Superior temporal gyrus (tissue), 1 donor: ENCODE measurements at regions not wholly inside any gene's neighbourhood (a gene's known extent, or its start where the extent isn't known, plus 50 kb on each side); places are given as distances from the start of the nearest gene placed in this dataset.

ENCODE experiments used
- DNase-seq: peaks from one replicate; pipeline ENCODE4 v3.0.0-alpha.2; 2016; ENCODE audit errors: extremely low spot score

DNA sequence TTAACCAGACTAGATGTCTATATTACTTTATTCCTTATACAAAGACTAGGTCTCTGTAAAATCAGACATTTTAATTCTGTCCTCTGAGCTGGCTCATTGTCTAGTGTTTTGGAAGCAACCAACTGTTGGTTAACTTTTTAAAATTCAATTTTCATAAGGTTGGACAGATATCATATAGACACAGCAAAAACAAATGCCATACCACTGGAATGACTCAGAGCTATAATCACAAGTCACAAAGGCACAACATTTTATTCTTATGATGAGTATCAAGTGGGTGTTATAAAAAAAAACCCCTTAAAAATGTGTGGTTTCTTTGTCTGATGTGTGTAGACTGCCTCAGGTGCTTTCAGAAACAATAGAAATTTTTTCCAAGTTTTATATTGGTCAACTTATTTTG is 296.2 kb upstream of the MARCKS start:
- DNase-seq: no peak

DNA sequence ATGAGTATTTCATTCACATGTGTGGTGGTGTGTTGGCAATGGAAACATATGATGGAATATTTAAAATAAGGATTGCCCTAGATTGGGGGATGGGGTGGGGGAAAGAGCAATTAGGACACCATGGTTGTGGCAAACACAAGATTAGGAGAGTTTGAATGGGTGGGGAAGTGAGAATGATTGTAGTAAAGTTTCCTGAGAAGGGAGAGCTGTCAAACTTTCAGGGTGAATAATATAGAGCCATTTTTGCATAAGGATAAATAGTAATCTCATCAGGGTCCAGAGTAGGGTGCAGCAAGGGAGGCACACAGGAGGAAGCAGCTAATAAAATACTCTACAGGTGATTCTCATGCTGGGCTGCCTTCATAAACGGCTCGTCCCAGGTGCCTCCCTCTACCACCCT is 294.9 kb upstream of the MARCKS start:
- no peak for DNase-seq

DNA sequence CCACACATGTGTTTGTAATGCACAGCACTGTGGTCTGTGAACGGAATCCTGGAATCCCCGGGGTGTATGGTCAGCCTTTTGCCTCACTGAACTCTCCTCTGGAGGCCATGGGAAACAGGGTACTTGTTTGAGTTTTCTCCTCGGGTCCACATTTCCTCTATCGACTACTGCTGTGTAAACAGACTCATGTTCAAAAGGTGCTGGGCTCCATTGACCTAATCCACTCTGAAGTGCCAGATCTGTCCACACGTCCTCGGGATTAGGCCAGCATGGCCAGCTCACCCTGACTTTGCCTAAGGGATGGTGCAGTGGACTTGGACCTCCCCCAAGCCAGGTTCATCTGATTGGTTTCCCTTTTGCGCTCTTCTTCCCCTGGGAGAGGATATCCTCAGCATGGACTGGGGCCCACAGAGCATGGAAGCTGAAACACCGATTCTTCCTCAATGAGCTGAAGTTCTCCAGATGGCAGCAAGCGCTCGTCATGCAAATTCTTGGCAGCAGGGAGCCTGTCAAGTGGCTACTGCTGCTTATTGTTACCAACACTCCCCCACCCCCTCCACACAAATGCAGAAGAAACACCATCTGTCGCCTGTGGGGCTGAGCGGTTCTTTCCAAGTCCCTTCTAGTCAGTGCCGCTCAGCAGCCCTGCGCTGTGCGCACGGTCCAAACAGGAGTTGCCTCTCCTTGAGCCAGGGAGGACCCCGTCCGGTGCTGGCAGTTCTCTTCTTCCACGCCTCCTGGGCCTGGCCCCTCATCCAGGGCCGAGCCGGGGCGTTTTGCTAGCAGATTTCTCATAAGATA is 292.6 kb upstream of the MARCKS start:
- DNase-seq: peak; percentile 82

DNA sequence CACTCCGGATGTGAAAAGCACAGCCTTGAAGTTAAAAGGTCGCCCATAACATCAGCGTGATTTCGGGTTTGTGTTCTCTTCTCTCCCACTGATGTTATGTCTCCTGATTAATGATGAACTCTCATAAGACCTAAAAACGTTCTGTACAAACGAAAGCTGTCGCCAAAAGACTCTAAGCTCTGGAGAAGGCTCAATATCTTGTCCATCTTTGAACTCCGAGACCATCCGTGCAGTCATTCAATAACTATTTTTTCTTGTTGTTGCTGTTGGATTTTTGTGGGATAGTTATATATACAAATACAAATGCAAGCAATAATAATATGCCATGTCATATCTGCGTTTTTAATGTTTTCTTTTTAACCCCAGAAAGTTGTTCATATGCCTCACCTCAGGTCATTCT is 291.8 kb upstream of the MARCKS start:
- peak; percentile 71 for DNase-seq

DNA sequence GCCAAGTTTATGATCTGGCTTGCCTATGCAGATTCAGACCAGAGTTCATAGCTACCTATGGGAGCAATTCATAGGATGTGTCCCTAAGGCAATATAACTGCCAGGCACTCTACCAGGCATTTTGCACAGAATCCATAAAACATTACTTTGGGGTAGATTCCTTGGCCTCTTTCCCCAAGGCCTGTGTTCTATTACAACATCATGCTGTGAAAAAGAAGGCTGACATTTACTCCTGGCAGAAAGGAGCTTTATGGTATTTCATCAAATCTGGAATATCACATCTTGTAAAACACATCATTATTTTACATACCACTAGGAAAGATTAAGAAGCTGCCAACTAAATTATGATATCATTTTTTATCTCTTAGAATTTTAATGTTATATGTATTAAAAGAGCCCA is 287.0 kb upstream of the MARCKS start:
- DNase-seq: no peak

DNA sequence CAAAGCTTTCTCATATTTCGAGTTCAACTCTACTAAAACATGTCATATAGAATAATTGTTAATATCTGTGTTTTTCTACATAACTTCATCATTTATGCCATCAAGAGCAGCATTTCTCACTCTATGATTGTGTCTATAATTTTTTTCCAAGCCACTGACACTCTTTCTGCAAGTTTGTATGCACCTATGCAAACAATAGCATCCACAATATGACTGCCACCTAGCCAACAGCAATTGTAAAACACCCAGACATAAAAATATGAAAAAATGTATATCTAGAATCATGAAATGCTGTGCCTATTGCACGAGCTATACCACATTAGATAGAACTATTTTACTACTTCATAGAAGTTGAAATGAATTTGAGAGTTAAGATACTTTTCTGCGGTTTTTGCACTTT is 286.5 kb upstream of the MARCKS start:
- no peak for DNase-seq

DNA sequence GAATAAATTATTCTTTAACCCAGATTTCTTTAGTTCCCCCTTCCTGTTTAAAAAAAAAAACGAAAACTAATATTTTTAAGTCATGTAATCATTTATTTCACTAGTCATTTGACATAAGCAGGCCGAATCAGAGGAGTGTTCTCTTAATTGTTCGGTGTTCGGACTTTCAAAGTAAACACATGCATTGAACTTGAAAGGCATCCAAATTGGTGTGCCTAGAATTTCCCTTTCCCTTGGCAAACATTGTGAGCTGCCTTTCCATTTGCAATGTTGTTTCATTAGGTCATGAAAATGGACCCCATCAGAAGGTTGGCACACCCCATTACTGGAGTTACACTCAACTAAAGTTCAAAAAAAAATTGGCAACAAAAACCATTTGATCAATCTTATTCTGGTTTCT is 283.0 kb upstream of the MARCKS start:
- no peak for DNase-seq

DNA sequence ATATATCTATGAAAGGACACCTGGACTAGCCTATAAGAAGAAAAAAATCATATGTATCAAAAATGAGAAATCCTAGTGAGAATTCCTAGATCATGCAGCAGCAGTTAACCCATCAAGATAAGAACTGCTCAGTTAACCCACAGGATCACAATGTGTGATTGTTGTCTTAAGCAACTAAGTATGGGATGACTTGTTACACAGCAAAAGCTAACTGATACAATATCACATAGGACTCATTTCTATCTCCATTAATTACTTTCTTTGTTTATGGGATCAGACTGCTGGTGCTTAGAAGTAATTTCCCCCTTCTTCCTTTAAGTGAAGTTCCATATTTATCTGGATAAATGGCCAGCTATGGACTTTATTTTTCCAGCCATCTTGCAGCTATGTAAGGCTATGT is 280.8 kb upstream of the MARCKS start:
- DNase-seq: no peak

DNA sequence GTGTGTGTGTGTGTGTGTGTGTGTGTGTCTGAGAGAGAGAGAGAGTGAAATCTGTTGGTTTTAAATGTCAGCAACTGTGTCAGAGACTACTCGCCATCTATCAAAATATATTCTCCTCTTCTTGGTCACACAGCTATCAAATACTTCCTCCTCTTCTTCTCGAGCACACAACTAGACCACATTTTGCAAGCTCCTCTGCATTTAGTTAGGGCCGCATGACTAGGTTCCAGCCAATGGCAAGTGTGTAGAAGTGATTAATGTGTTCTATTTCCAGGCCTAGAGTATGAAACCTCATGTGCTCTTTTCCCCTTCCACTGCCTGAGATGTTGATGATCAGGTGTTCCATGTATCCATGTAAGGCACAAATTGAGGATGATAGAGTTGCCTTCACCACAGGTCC is 278.5 kb upstream of the MARCKS start:
- no peak for DNase-seq

DNA sequence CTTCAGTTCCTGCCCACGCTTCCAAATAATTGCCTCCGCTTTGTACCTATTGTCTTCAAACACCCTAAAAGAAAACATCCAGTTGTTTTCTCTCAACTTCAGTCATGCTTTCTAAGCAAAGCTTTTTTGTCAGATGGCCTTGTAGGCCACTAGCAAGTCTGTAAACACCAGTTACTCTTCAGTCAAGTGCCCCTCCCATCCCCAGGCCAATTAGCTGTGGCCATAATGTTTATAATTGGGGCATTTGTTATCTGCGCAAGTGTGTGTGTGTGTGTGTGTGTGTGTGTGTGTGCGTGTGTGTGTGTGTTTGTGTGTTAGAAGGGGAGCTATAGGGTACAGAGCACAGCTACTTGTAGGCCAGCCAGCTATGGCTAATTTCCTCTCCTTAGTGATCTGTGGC is 272.4 kb upstream of the MARCKS start:
- no peak for DNase-seq

DNA sequence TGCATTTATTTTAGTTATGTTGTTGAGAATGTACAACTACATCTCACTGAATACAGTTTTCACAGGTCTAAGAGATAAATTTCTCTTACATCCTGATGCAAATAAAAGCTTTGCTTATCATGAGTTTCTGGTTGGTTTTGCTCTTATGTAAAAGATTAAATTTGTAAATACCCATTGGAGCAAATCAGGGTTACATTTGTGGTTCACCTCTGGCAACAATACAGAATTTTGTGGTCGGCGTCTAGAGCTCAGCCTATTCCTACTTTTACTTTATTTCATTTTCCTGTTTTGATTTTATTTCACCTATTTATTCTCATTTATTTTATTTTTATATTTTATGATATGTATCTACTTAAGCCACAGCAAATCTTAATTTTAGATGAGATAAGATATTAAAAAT is 271.9 kb upstream of the MARCKS start:
- no peak for DNase-seq

DNA sequence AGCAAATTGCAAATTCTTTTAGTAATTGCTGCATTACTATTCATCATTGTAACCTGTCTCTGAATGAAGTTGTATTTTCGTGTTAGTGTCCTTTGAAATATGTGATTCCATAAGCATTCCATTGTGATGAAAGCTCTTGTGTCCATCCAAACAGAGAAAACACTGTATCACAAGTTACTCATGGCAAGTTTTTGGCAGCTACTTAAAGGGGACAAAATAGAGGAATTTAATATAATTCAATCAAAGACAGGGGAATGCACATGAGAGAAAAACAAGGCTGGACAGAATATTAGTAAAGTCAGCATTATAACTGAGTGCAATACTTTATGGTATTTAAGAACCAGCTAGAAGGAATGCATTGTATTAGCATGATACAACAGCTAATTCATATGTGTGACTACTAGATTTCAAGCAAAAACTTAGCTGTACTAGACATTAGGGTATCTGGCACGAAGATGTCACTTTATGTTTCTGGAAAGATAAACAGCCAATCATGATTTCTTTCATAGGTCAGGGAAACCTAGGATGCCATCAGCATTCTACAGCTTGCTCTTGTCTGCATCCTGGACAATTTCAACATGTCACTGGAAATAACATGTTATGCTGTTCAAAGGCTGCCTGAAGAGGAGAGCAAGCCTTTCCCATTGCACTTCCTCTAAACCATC is 270.6 kb upstream of the MARCKS start:
- DNase-seq: no peak

DNA sequence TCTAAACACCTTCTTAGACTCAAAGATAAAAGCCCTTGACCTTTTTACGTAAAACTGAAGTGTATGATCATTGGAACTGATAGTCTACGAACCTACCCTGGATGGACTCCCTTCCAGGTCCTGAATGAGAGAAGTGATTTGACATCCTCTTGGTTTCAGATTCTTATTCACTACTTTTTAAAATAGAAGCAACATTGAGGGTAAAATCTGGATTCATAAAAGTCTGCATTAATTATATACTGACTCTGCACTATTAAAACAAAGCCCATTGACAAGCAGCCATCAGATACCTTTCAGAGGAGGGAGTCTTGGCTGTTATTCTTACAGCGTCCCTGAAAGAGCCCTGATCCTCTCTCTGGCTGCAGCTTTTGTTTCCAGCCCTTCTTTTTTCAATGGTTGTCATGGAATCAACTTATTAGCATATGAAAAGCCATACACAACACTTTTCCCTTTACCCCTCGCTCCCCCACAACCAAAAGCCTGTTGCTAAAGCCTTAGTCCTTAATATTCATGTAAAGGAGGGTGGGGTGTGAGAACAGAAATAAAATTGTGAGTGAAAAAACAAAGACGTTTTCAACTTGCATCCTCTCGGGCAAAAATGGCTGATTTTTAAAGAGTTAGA is 270.0 kb upstream of the MARCKS start:
- DNase-seq: peak; percentile 55

DNA sequence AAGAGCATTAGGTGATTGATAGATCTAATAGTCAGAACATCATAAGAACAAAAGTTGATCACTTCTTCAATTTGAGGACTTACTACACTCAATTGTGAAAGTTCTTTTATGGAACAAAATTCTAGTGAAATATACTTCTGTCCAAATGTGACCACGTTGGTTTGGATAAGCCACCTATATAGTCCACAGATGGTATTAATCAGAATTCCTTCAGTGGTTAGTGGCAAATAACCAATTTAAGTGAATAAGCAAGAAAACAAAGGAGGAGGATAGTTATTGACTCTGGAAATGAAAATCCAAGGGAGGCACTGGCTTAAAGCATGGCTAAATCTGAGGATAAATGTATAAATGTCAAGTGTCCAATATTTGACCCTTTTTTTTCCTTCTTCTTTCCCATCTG is 268.5 kb upstream of the MARCKS start:
- DNase-seq: no peak

DNA sequence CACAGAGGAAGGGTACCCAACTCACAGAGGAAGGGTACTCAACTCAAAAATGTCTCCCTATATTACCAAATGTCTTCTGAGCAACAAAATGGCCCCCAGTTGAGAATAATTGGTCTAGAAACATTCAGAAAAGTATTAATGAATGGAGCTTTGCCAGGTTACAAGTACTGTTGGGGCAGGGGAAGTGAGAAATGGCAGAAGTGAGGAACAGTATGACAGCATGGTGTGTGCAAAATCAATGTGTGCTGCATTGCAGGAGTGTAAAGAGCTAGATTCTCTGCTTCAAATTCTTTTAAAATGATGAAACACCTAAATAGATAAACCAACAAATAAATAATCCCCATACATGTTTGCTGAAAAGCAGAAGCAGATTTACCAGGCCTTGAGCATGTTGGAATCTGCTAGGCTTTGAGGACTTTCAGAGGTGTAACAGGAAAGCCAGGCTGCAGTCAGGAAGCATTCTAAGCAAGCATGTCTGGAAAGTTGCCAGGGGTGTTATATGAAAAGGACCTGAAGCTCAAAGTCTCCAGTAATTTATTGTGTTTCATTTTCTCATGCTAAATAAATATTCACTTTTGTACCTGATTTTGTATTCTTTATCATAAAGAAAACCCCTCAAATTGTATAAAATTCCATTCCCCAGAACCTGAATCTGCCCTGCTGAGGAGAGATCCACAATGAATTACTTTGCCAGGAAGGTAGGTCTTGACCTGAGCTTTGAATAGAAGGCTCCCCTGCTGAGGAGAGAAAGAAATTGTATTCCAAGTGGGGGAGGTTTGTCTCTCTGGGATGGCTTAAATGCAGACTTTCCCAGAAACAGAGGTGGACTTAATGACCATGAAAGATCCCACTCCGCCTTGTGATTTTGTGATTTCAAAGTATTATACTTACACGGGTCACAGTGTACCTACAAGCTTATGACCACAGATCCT is 265.0 kb upstream of the MARCKS start:
- no peak for DNase-seq

DNA sequence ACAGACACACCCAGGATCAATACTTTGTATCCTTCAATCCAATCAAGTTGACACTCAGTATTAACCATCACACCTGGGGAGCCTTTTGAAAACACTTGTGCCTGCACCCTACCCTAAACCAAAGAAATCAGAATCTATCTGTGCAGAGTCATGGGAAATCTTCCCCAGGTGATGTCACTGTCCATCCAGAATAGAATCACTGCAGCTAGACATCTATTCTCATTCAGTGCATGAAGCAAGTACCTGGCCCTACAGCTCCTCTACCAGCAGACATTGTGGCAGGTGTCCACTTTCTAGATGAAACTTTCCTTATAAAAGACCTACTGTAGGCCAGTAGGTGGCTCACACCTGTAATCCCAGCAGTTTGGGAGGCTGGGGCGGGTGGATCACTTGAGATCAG is 262.4 kb upstream of the MARCKS start:
- no peak for DNase-seq

DNA sequence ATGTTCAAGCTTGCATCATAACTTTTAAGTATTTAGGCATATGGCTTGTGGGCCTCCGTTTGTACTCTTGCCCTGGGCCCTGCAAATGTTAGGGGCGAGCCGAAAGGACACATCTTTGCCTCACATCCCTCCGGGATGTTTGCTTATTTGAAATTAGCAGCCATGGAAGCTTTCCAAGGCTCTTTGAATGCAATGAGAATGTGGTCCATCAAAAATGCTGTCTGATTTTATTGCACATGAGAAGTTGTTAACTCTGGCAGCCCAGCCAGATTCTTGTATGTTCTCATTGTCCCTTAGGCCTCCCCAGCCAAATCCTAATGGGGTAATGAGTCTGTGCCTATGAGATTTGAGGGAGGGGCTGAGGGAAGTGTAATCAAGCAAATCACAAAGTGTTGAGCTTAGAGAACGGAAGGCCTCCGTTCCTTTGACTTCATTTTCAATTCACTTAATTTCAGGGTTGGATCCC is 261.2 kb upstream of the MARCKS start:
- no peak for DNase-seq

DNA sequence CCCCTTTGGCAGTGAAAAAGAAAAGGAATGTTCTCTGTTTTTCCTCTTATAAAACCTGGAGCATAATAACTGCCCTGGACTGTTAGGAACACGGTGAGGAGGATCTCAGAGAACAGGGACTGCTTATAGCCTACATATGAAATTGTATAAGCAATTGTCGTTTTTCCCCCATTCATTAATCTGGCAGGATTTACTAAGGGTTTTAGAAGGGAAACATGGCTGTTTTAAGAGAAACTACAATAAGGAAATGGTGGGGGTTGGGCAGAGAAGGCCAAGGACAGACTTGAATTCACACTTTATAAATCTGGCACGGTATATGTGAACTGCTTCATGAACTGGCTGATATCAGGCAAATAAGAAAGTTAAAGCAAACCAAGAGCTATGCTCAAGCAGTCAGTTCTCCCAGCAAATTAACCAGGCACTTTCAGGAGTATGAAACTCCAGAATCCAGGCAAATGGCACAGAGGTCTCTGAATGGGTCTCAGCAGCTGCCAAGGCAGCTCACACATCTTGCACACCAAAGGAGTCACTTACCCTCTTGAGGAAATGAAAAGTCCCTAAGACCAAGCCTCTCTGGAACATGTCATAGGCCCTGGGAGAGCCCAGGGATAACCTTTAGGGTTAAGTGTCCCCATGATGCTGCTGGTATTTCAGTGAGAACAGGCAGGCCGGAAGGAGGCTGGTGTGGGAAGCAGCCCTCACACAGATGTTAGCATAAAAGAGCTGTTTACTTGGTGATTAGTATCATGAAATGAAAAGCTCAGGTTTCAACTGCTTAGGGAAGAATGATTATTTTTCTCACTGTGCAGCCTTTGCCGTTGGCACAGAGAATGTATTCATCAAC is 260.5 kb upstream of the MARCKS start:
- no peak for DNase-seq

DNA sequence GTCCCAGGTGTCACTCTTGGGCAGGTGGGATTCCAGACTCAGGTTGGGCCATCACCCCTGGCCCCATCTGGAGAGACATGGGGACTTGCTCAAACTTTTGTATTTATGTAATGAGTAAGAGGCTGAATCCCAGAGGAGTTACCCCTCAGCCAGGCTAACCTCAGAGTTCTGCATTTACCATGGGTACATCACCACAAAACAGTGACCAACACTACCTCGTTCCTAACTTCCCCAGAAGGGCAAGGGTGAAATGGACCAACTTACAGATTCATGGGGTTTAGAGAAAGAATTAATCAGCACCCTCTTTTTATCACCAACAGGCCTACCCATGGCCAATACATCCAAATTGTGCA is 259.9 kb upstream of the MARCKS start:
- no peak for DNase-seq

DNA sequence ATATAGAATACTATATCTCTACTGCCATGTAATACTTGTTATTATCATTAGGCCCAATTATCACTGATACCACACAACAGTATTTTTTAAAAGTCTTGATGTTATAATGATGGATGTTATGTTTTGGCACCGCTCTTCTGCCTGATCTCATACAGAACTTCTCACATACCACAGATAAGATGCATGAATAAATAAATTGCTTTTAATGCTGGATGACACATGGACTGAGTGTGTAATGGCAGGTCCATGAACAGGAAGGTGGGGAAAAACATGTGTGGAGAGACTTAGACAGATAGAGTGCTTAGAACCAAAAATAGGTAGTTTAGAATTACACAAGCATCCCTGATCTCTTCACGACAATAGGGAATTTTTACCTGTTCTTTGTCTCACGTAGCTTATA is 258.4 kb upstream of the MARCKS start:
- DNase-seq: no peak

DNA sequence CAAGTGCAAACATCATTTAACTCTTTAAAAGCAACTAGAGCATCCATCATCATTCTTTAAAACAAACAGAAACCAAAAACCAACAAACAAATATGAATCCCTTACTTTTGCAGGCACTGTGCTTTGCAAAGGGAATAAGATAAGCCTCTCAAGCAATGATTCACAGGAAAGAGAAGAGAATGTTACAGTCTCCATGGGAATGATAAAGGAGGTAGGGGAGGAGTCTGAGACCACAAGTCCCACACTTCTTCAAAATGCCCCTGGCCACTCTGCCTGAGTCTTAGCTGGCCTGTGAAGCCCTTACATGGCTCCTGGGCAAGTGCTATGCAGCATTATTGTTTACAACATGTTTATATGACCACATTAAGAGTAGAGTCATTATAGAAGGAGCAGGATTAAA is 257.7 kb upstream of the MARCKS start:
- DNase-seq: no peak
